A673 (cell line): ENCODE measurements at regions not wholly inside any gene's neighbourhood (a gene's known extent, or its start where the extent isn't known, plus 50 kb on each side); places are given as distances from the start of the nearest gene placed in this dataset.
A peak's percentile ranks its signal among the peaks of the same experiment; 100 is the strongest.
"Not testable (repeated sequence)": the region's sequence is repeated elsewhere in the genome, so short reads cannot be mapped to it uniquely, and the experiment has no call there.

Source experiments
- BruUV-seq: library from RNA; stranded (reverse); fragments of 400-500 nt; replicated peaks from 2 replicates; lab custom pipeline; 2021; lab: Mats Ljungman, UMichigan
- CTCF ChIA-PET: fragments of 300-600 bp; sonication (Branson Sonifier 250); formaldehyde crosslinking; loops from one replicate; lab custom pipeline; 2022; ENCODE audit warnings: antibody characterized with exemption; lab: Charles Lee
- POLR2A ChIA-PET: fragments of 300-600 bp; sonication (Branson Sonifier 250); formaldehyde crosslinking; loops from one replicate; lab custom pipeline; 2022; ENCODE audit warnings: antibody characterized with exemption; ENCODE audit not compliant: low non-redundant PET; lab: Charles Lee
- DNase-seq: peaks from one replicate; pipeline ENCODE4 v3.0.0-alpha.2; 2015; ENCODE audit warnings: low spot score
- H3K27ac ChIP-seq: fragments of 200-600 bp; sonication (generic); 2 replicates; pipeline ENCODE4 v1.5.1; 2016; ENCODE audit warnings: mixed run types, low read depth, mild to moderate bottlenecking, mixed read lengths, antibody characterized with exemption, low read length; ENCODE audit not compliant: poor library complexity, severe bottlenecking
- H3K27me3 ChIP-seq: fragments of 200-600 bp; sonication (generic); replicated peaks from 2 replicates; pipeline ENCODE4 v1.6.1; 2017; ENCODE audit warnings: mixed run types, low read depth, mild to moderate bottlenecking, mixed read lengths, antibody characterized with exemption, low read length; ENCODE audit not compliant: insufficient read depth, poor library complexity
- H3K36me3 ChIP-seq: fragments of 200-600 bp; sonication (generic); 2 replicates; pipeline ENCODE4 v1.6.1; 2016; ENCODE audit warnings: mixed run types, mild to moderate bottlenecking, mixed read lengths, antibody characterized with exemption, low read length; ENCODE audit not compliant: insufficient read depth, poor library complexity, severe bottlenecking
- H3K4me1 ChIP-seq: fragments of 200-600 bp; sonication (generic); 2 replicates; pipeline ENCODE4 v1.6.1; 2017; ENCODE audit warnings: mixed run types, mild to moderate bottlenecking, mixed read lengths, antibody characterized with exemption, low read length; ENCODE audit not compliant: insufficient read depth, poor library complexity, severe bottlenecking
- H3K4me3 ChIP-seq: fragments of 200-600 bp; sonication (generic); 2 replicates; pipeline ENCODE4 v1.5.1; 2016; ENCODE audit warnings: low read depth, mixed run types, mild to moderate bottlenecking, mixed read lengths, low read length; ENCODE audit not compliant: poor library complexity, severe bottlenecking
- H3K9me3 ChIP-seq: fragments of 200-600 bp; sonication (generic); 2 replicates; pipeline ENCODE4 v1.6.1; 2016; ENCODE audit warnings: mixed run types, low read depth, mild to moderate bottlenecking, mixed read lengths, antibody characterized with exemption, low read length; ENCODE audit not compliant: poor library complexity, severe bottlenecking
- EZH2 ChIP-seq: fragments of 200-600 bp; sonication (generic); IDR thresholded peaks from 2 replicates; pipeline ENCODE4 v1.6.1; 2017; ENCODE audit warnings: borderline replicate concordance, low read depth, mild to moderate bottlenecking, mixed read lengths, antibody characterized with exemption, low read length; ENCODE audit not compliant: poor library complexity, severe bottlenecking
- intact Hi-C: fragments of 100-400 bp; cut with micrococcal nuclease; formaldehyde crosslinking; loops from one replicate; pipeline ENCODE4 v1.10.0; 2022; ENCODE audit not compliant: unreplicated experiment
- TF ChIP-seq, protein P1 (sequence below): fragments of 300-800, 200-600 bp; sonication (generic); conservative IDR thresholded peaks from 2 replicates; pipeline ENCODE4 v1.5.1; 2017; ENCODE audit warnings: low read depth, mild to moderate bottlenecking, antibody characterized with exemption, low read length, moderate library complexity, mixed read lengths

DNA sequence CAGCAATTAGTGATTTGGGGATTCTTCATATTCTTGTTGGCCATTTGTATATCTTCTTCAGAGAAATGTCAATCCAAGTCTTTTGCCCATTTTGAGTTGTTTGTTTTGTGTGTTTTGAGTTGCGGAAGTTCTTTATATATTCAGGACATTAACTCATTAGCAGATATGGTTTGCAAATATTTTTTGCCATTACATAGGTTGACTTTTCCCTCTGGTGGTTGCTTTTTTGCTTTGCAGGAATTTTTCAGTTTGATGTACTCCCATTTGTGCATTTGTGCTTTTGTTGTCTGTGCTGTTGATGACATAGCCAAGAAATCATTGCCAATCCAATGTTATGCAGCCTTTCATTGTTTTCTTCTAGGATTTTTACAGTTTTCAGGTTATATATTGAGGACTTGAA is 63.6 kb upstream of the DNAJC1 start:
- POLR2A ChIA-PET = no interaction called here
- no peaks in the 10 kb centered on the region for H3K27me3 ChIP-seq
- intact Hi-C loops = no loop called here
- H3K4me3 ChIP-seq = no peak overlapping the region
- H3K36me3 ChIP-seq = no peaks in the 10 kb centered on the region
- no TSS peak for BruUV-seq
- no peaks in the 10 kb centered on the region for H3K4me1 ChIP-seq
- CTCF ChIA-PET = no interaction called here
- TF ChIP-seq, protein P1, sequence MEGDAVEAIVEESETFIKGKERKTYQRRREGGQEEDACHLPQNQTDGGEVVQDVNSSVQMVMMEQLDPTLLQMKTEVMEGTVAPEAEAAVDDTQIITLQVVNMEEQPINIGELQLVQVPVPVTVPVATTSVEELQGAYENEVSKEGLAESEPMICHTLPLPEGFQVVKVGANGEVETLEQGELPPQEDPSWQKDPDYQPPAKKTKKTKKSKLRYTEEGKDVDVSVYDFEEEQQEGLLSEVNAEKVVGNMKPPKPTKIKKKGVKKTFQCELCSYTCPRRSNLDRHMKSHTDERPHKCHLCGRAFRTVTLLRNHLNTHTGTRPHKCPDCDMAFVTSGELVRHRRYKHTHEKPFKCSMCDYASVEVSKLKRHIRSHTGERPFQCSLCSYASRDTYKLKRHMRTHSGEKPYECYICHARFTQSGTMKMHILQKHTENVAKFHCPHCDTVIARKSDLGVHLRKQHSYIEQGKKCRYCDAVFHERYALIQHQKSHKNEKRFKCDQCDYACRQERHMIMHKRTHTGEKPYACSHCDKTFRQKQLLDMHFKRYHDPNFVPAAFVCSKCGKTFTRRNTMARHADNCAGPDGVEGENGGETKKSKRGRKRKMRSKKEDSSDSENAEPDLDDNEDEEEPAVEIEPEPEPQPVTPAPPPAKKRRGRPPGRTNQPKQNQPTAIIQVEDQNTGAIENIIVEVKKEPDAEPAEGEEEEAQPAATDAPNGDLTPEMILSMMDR = 0 out of 2 replicates have a peak, but pooled peaks have one; percentile 12
- no peak for TF ChIP-seq EZH2
- H3K9me3 ChIP-seq = peaks cover 3% of the 10 kb centered on the region
- H3K27ac ChIP-seq = no peak overlapping the region
- no peak for DNase-seq

DNA sequence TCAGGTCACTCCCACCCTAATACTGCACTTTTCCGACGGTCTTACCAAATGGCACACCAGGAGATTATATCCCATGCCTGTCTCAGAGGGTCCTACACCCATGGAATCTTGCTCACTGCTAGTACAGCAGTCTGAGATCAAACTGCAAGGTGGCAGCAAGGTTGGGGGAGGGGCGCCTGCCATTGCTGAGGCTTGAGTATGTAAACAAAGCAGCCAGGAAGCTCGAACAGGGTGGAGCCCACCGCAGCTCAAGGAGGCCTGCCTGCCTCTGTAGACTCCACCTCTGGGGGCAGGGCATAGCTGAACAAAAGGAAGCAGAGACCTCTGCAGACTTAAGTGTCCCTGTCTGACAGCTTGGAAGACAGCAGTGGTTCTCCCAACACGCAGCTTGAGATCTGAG is 57.5 kb upstream of the DNAJC1 start:
- BruUV-seq, H3K9me3 ChIP-seq, H3K27ac ChIP-seq, H3K27me3 ChIP-seq, H3K36me3 ChIP-seq, CTCF ChIA-PET, POLR2A ChIA-PET, H3K4me3 ChIP-seq, intact Hi-C loops, H3K4me1 ChIP-seq, DNase-seq: not testable (repeated sequence)

DNA sequence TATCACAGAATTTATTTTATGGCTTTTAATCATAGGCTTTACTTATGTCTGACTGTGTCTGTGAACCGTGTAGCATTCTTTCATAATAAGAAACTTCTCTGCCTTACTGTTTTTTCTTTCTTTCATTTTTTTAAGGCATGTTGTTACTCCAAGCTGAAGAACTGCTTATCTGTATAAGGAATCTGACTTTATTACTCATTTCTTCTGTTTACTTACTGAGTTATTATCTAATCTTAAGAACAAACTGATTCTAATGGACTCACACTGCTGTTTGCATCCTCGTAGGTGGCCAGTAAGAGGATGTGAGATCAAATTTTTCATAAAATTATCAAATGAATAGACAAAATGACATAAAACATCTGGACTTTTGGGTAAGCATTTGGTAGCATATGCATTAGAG is 54.7 kb upstream of the DNAJC1 start:
- Histone ChIP-seq H3K36me3 (no peaks in the 10 kb centered on the region), H3K9me3 (no peaks in the 10 kb centered on the region), H3K4me1 (no peaks in the 10 kb centered on the region), H3K4me3 (no peak overlapping the region), H3K27ac (no peak overlapping the region), H3K27me3 (no peaks in the 10 kb centered on the region)
- ChIA-PET POLR2A (no interaction called here), CTCF (no interaction called here)
- intact Hi-C loops = no loop called here
- no peak for DNase-seq
- TF ChIP-seq EZH2 = no peak
- TF ChIP-seq, protein P1 = no peak
- no TSS peak for BruUV-seq

DNA sequence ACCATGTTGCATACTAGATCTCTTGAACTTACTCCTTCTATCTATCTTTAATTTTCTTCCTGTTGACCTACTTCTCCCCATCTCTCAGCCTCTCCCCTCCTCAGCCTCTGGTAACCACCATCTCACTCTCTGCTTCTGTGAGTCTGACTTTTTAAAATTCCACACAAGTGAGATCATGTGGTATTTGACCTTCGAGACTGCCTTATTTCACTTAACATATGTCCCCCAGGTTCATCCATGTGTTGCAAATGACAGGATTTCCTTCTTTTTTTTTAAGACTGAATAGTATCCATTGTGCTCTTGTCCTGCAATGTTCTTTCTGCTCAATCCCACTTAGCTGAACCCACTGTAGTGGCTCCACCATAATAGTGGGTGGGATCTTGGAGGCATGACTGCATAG is 51.4 kb upstream of the DNAJC1 start:
- Histone ChIP-seq H3K9me3 (no peaks in the 10 kb centered on the region), H3K4me3 (no peak overlapping the region), H3K27ac (no peak overlapping the region), H3K4me1 (no peaks in the 10 kb centered on the region), H3K36me3 (no peaks in the 10 kb centered on the region), H3K27me3 (no peaks in the 10 kb centered on the region)
- CTCF ChIA-PET = no interaction called here
- POLR2A ChIA-PET = no interaction called here
- DNase-seq = peak; percentile 19
- BruUV-seq = no TSS peak
- intact Hi-C loops = no loop called here
- TF ChIP-seq, protein P1 = no peak
- no peak for TF ChIP-seq EZH2
